K562 (cell line): ENCODE measurements at regions not wholly inside any gene's neighbourhood (a gene's known extent, or its start where the extent isn't known, plus 50 kb on each side); places are given as distances from the start of the nearest gene placed in this dataset.

Experiments used
- ATAC-seq: fragments of 200-7000 bp; cut with Tn5 transposase; 3 replicates; pipeline ENCODE4 v1.9.1; 2020; ENCODE audit warnings: moderate library complexity
- BruUV-seq: library from RNA; stranded (reverse); fragments of 400-500 nt; replicated peaks from 2 replicates; lab custom pipeline; 2021; lab: Mats Ljungman, UMichigan
- CTCF ChIA-PET: fragments of 300-600 bp; formaldehyde crosslinking; extraction: SDS; loops from one replicate; lab custom pipeline; 2021; ENCODE audit warnings: low intra/inter-chr PET ratio; lab: Yijun Ruan, JAX
- POLR2A ChIA-PET: fragments of 300-600, 350-650 bp; sonication (Branson Sonifier 250); formaldehyde crosslinking; extraction: SDS; loops from one replicate; lab custom pipeline; 2021; ENCODE audit warnings: antibody characterized with exemption, inconsistent platforms; lab: Yijun Ruan, JAX
- DNase-seq, 4 experiments: peaks; one replicate each; pipeline versions ENCODE4 v3.0.0 to v3.0.0-alpha.2; 2011 to 2018; ENCODE audit warnings: low spot score in 3 of 4, mixed read lengths in 3 of 4; ENCODE audit errors: extremely low read depth in 1 of 4
- FAIRE-seq: peaks from 2 replicates; lab custom pipeline; 2011; peaks lifted over from hg19 to GRCh38; lab: Jason Lieb, UNC
- H2AFZ ChIP-seq: 2 replicates; pipeline ENCODE4 v1.6.0; 2011; ENCODE audit warnings: low read depth, low read length, control low read depth, inconsistent platforms
- H3K27ac ChIP-seq: fragments of 200-600 bp; 3 replicates; pipeline ENCODE4 v1.8.0; 2011; ENCODE audit warnings: low read depth, mild to moderate bottlenecking, control low read depth, inconsistent platforms, low read length, moderate library complexity, mixed read lengths; ENCODE audit errors: extremely low read depth
- H3K27me3 ChIP-seq, 2 experiments: fragments of 300-600 bp in 1 of 2; 2 replicates in 1 of 2; 3 replicates in 1 of 2; pipeline versions ENCODE4 v1.6.0 to v1.8.0; 2011; ENCODE audit warnings: inconsistent platforms in 2 of 2, low read length in 2 of 2, mild to moderate bottlenecking in 1 of 2, mixed read lengths in 1 of 2, moderate library complexity in 1 of 2; ENCODE audit not compliant: control insufficient read depth in 2 of 2, insufficient read depth in 2 of 2
- H3K36me3 ChIP-seq: fragments of 300-600 bp; 3 replicates; pipeline ENCODE4 v1.8.0; 2011; ENCODE audit warnings: mild to moderate bottlenecking, low read length, inconsistent platforms; ENCODE audit not compliant: control insufficient read depth, insufficient read depth
- H3K4me1 ChIP-seq, 2 experiments: fragments of 200-600 bp in 1 of 2; replicated peaks in 1 of 2; 2 replicates in 1 of 2; 3 replicates in 1 of 2; pipeline versions ENCODE4 v1.5.1 to v1.8.0; 2011; ENCODE audit warnings: inconsistent platforms in 2 of 2, low read length in 2 of 2, mild to moderate bottlenecking in 1 of 2, mixed read lengths in 1 of 2, moderate library complexity in 1 of 2; ENCODE audit not compliant: control insufficient read depth in 2 of 2, insufficient read depth in 2 of 2
- H3K4me2 ChIP-seq: 2 replicates; pipeline ENCODE4 v1.6.1; 2011; ENCODE audit warnings: low read length, control low read depth, inconsistent platforms, mixed read lengths; ENCODE audit not compliant: insufficient read depth
- H3K4me3 ChIP-seq: fragments of 200-600 bp; sonication (generic), shearing (Covaris generic); 2 replicates; pipeline ENCODE4 v1.5.1; 2016; ENCODE audit warnings: control low read depth, inconsistent platforms
- H3K79me2 ChIP-seq: fragments of 200-600 bp; 3 replicates; pipeline ENCODE4 v1.8.0; 2011; ENCODE audit warnings: low read length, inconsistent platforms; ENCODE audit not compliant: control insufficient read depth, insufficient read depth
- H3K9ac ChIP-seq, 2 experiments: 2 replicates each; pipeline versions ENCODE4 v1.6.0 to v1.6.1; 2011; ENCODE audit warnings: low read depth in 2 of 2, low read length in 2 of 2, control low read depth in 1 of 2, inconsistent platforms in 1 of 2, mild to moderate bottlenecking in 1 of 2, mixed read lengths in 1 of 2; ENCODE audit not compliant: insufficient read depth in 1 of 2
- H3K9me1 ChIP-seq: one replicate; pipeline ENCODE4 v1.6.0; 2011; ENCODE audit warnings: inconsistent platforms, mild to moderate bottlenecking, low read length, moderate library complexity; ENCODE audit not compliant: control insufficient read depth, insufficient read depth
- H3K9me3 ChIP-seq: replicated peaks from 2 replicates; pipeline ENCODE4 v1.5.1; 2011; ENCODE audit warnings: low read depth, low read length, inconsistent platforms; ENCODE audit not compliant: control insufficient read depth, insufficient read depth
- H4K20me1 ChIP-seq: replicated peaks from 2 replicates; pipeline ENCODE4 v1.6.1; 2011; ENCODE audit warnings: low read length, inconsistent platforms, mixed read lengths; ENCODE audit not compliant: control insufficient read depth, insufficient read depth
- BDP1 ChIP-seq: IDR thresholded peaks from 3 replicates; pipeline ENCODE4 v1.6.1; 2011; ENCODE audit not compliant: insufficient read length, insufficient read depth
- CREB3 ChIP-seq: fragments of 450-650 bp; conservative IDR thresholded peaks from 2 replicates; pipeline ENCODE4 v1.6.1; 2016; ENCODE audit warnings: missing genetic modification characterization, low read depth, mild to moderate bottlenecking, missing compliant biosample characterization, moderate library complexity
- CTCFL ChIP-seq: IDR thresholded peaks from 2 replicates; pipeline ENCODE4 v1.6.1; 2011; ENCODE audit warnings: borderline replicate concordance, low read depth, mild to moderate bottlenecking, moderate library complexity, low read length; ENCODE audit not compliant: insufficient read depth, poor library complexity, severe bottlenecking
- FUS ChIP-seq: fragments of 200-400 bp; formaldehyde crosslinking; optimal IDR thresholded peaks from 2 replicates; pipeline ENCODE3; 2017; ENCODE audit warnings: low read depth, low read length
- HNRNPK ChIP-seq: fragments of 200-400 bp; formaldehyde crosslinking; IDR thresholded peaks from one replicate; pipeline ENCODE4 v1.6.1; 2018; ENCODE audit warnings: mild to moderate bottlenecking, low read depth, low read length; ENCODE audit not compliant: poor library complexity, severe bottlenecking
- NBN ChIP-seq: fragments of 450-650 bp; IDR thresholded peaks from 2 replicates; pipeline ENCODE4 v1.6.1; 2016; ENCODE audit warnings: low read depth, mild to moderate bottlenecking
- NFE2L1 ChIP-seq: fragments of 450-650 bp; IDR thresholded peaks from 2 replicates; pipeline ENCODE4 v1.6.1; 2016; ENCODE audit warnings: missing genetic modification characterization, low read depth, mild to moderate bottlenecking, missing compliant biosample characterization, moderate library complexity, borderline replicate concordance
- NR2C2 ChIP-seq, 2 experiments: fragments of 200-800 bp in 1 of 2; sonication (Bioruptor generic) in 1 of 2; sonication (generic) in 1 of 2; formaldehyde crosslinking in 1 of 2; IDR thresholded peaks; 2 replicates each; pipeline versions ENCODE4 v1.6.1 to v1.8.0; 2016 to 2022; ENCODE audit warnings: mild to moderate bottlenecking in 1 of 2, missing compliant biosample characterization in 1 of 2, missing genetic modification characterization in 1 of 2, missing genetic modification reagents in 1 of 2
- PCBP1 ChIP-seq: fragments of 200-400 bp; formaldehyde crosslinking; IDR thresholded peaks from 2 replicates; pipeline ENCODE4 v1.6.1; 2018; ENCODE audit warnings: mild to moderate bottlenecking, low read depth, low read length; ENCODE audit not compliant: poor library complexity, severe bottlenecking
- RAD21 ChIP-seq, 2 experiments: fragments of 250-450 bp in 1 of 2; fragments of 450-650 bp in 1 of 2; sonication (Bioruptor Pico) in 1 of 2; formaldehyde crosslinking in 1 of 2; IDR thresholded peaks in 1 of 2; conservative IDR thresholded peaks in 1 of 2; 2 replicates each; pipeline versions ENCODE4 v1.4.0 to v1.8.0; 2020 to 2022; ENCODE audit warnings: mild to moderate bottlenecking in 2 of 2, moderate library complexity in 1 of 2
- SIRT6 ChIP-seq: IDR thresholded peaks from one replicate; pipeline ENCODE4 v1.6.1; 2012; ENCODE audit warnings: low read depth, mild to moderate bottlenecking, control low read depth, inconsistent platforms, low read length, moderate library complexity
- SMARCE1 ChIP-seq: fragments of 450-650 bp; IDR thresholded peaks from 2 replicates; pipeline ENCODE4 v1.7.1; 2016; ENCODE audit warnings: mild to moderate bottlenecking
- SMC3 ChIP-seq: conservative IDR thresholded peaks from 2 replicates; pipeline ENCODE4 v1.6.1; 2011; ENCODE audit warnings: low read depth, low read length, improper control_type of control experiment; ENCODE audit not compliant: insufficient read depth
- ZBTB34 ChIP-seq: fragments of 250-450 bp; sonication (Bioruptor Pico); IDR thresholded peaks from 2 replicates; pipeline ENCODE4 v1.8.0; 2021; ENCODE audit warnings: mild to moderate bottlenecking, moderate library complexity
- ZKSCAN1 ChIP-seq: fragments of 150-350 bp; IDR thresholded peaks from 2 replicates; pipeline ENCODE4 v1.6.1; 2016; ENCODE audit warnings: low read depth, low read length
- ZNF717 ChIP-seq: fragments of 250-450 bp; sonication (Bioruptor Pico); IDR thresholded peaks from 2 replicates; pipeline ENCODE4 v1.5.0; 2021
- WGBS: fragments of 100-300 bp; shearing (Covaris generic); methylation state at CpG from one replicate; pipeline ENCODE4 v1.1.6; 2016; ENCODE audit warnings: low coverage, mixed read lengths; ENCODE audit not compliant: insufficient coverage; ENCODE audit errors: missing lambda C conversion rate; 5-methylcytosine and 5-hydroxymethylcytosine counted together
- in situ Hi-C: fragments of 300-500 bp; cut with MboI; formaldehyde crosslinking; loops from 4 replicates; pipeline ENCODE4 v1.15.0; 2018; ENCODE audit warnings: inconsistent platforms, mixed read lengths
- intact Hi-C: fragments of 100-400 bp; cut with micrococcal nuclease; formaldehyde crosslinking; loops from 2 replicates; pipeline ENCODE4 v1.14.2; 2022

GRCh38 chr7:153829525-153829924, 222.7 kb upstream of the DPP6 start (continued):
- TF ChIP-seq CTCFL, result no peak
- TF ChIP-seq, all 486 proteins: peak for 0

- peak in 3 of 4 experiments; percentile 15 to 32 (median 18) for DNase-seq
- intact Hi-C loops, result loop anchor here (10.0 kb wide), 1 partner anchor 637 kb away; no protein-coding TSS in a partner anchor
- H3K4me3 ChIP-seq, result no peak overlapping the region
- 0% methylated on average over 4 of the region's 4 CpGs for WGBS
- no peaks in the 10 kb centered on the region for H3K4me1 ChIP-seq
- no peak overlapping the region for H3K9ac ChIP-seq
- H2AFZ ChIP-seq, result no peak overlapping the region
- CTCF ChIA-PET, result no interaction called here
- no peaks in the 10 kb centered on the region for H3K9me1 ChIP-seq
- ATAC-seq, result peak; percentile 59; the same call in 2 of the 3 replicates
- peak; percentile 58 for FAIRE-seq
- no peaks in the 10 kb centered on the region for H3K36me3 ChIP-seq
- H3K79me2 ChIP-seq, result no peaks in the 10 kb centered on the region
- in situ Hi-C loops, result no loop called here
- no peaks in the 10 kb centered on the region for H3K9me3 ChIP-seq
- H4K20me1 ChIP-seq, result no peaks in the 10 kb centered on the region
- no TSS peak for BruUV-seq
- H3K27me3 ChIP-seq, result peaks cover 0 to 9% of the 10 kb centered on the region in 2 experiments; a peak in 1 of 5 replicates
- H3K27ac ChIP-seq, result no peak overlapping the region
- POLR2A ChIA-PET, result no interaction called here
- H3K4me2 ChIP-seq, result no peak overlapping the region
- TF ChIP-seq SMC3 (0 out of 2 replicates have a peak, but pooled peaks have one; percentile 35), NR2C2 (CRISPR knock-in tag; IDR thresholded peaks at IDR 0.05) (no peak), NR2C2 (tag; IDR thresholded peaks at IDR 0.05) (no peak), BDP1 (no peak), FUS (no peak), SMARCE1 (no peak), NBN (no peak), CREB3 (tag) (no peak), ZKSCAN1 (no peak), HNRNPK (no peak), RAD21 (CRISPR knock-in tag; conservative IDR thresholded peaks at IDR 0.05 in 1 of 2, IDR thresholded peaks at IDR 0.05 in 1 of 2) (peak in 1 of 2 experiments; percentile 41; a peak in 2 of 4 replicates), SIRT6 (no peak), ZBTB34 (no peak), NFE2L1 (tag) (no peak), PCBP1 (no peak), ZNF717 (no peak)
These were observed 220.0 kb upstream of the DPP6 start for GRCh38 chr7:153832160-153832559.
